ENCODE measurements at regions not wholly inside any gene's neighbourhood (a gene's known extent, or its start where the extent isn't known, plus 50 kb on each side); places are given as distances from the start of the nearest gene placed in this dataset.

DNA sequence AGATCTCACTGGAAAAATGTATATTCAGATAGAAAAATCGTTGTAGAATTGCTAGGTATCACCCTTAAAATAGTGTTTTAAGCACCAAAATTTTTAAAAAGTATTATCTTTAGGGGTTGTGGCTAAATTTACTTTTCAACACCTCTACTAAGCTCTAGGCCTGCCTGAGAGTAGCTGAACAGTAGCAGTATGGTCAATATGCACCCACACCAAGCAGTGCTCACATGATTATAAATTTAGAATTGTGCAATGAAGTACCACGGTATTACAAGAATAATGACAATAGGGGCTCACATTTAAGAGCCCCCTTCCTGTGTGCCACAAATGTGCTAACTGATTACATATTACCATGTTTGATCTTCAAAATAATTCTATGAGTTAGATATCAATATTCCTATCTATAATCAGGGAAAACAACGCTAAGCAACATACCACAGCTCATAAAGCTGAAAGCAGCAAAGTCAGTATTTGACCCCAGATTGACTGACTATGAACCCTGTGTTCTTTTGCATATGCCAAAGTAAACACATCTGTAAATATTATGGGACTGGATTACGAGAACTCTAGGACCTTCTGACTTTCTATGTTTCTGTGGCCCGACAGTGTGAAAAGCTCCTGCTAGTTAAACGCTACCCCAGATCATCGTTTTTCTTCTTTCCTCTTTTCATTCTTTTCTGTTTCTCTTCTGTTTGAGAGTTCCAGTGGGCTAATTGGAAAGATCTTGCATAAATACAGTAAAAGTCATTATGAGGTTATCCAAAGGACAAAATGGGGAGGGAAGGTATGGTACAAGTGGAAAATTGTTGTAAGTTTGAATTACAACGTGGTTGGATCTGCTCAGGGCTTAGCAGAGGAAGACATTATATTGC, 201.1 kb upstream of the C1orf87 start:
- DNase-seq (ENCODE audit: low read depth, low spot score), result no peak
- no peaks in the 10 kb centered on the region for H3K79me2 ChIP-seq (ENCODE audit: insufficient read depth, low read length)
- intact Hi-C loops (cut with micrococcal nuclease), result no loop called here
- no peak overlapping the region for H3K9ac ChIP-seq (ENCODE audit: low read length)
- no peaks in the 10 kb centered on the region for H4K20me1 ChIP-seq (ENCODE audit: insufficient read depth)
- ChIA-PET RAD21 (ENCODE audit: low non-redundant PET in 1 of 2, low total read pairs in 2 of 2, uncharacterized antibody in 2 of 2, unreplicated experiment in 2 of 2) (no interaction called here), POLR2A (no interaction called here), CTCF (no interaction called here)
- no peak overlapping the region for H3K4me3 ChIP-seq (replicated peaks in 1 of 2; ENCODE audit: low read depth in 1 of 2, low read length in 2 of 2)
- H2AFZ ChIP-seq (ENCODE audit: low read depth, low read length, poor library complexity, severe bottlenecking), result no peak overlapping the region
- ATAC-seq, result no peak
- no peaks in the 10 kb centered on the region for H3K9me3 ChIP-seq (ENCODE audit: control insufficient read depth in 1 of 2, insufficient read depth in 1 of 2, low read depth in 1 of 2, low read length in 2 of 2)
- TF ChIP-seq EZH2 (IDR thresholded peaks at IDR 0.05), result no peak
- no peak for TF ChIP-seq POLR2A (IDR thresholded peaks at IDR 0.05; ENCODE audit: borderline replicate concordance, extremely low read depth, insufficient read depth, insufficient read length)
- TF ChIP-seq TCF7L2 (IDR thresholded peaks at IDR 0.05; ENCODE audit: borderline replicate concordance, extremely low read depth, insufficient read depth, insufficient read length), result no peak
- no peak for TF ChIP-seq POLR2AphosphoS5 (IDR thresholded peaks at IDR 0.05; ENCODE audit: low read depth, low read length)
- no peak for TF ChIP-seq SP1 (IDR thresholded peaks at IDR 0.05; ENCODE audit: low read depth)
- no peak for TF ChIP-seq RAD21 (IDR thresholded peaks at IDR 0.05; ENCODE audit: low read depth)
- TF ChIP-seq ZNF274 (IDR thresholded peaks at IDR 0.05; ENCODE audit: low read depth, low read length), result no peak
- TF ChIP-seq CBX3 (IDR thresholded peaks at IDR 0.05; ENCODE audit: low read depth), result no peak
- TF ChIP-seq ZFX (IDR thresholded peaks at IDR 0.05), result no peak
- no peak for TF ChIP-seq YY1 (IDR thresholded peaks at IDR 0.05; ENCODE audit: extremely low read depth, insufficient replicate concordance, low read depth, low read length)
- no peak for TF ChIP-seq FOSL1 (IDR thresholded peaks at IDR 0.05; ENCODE audit: low read depth)
- TF ChIP-seq CEBPB (IDR thresholded peaks at IDR 0.05; ENCODE audit: low read depth), result no peak
- TF ChIP-seq EZH2phosphoT487 (IDR thresholded peaks at IDR 0.05; ENCODE audit: borderline replicate concordance), result no peak
- no peak for TF ChIP-seq ZBTB33 (IDR thresholded peaks at IDR 0.05; ENCODE audit: extremely low read depth, insufficient replicate concordance, low read length)
- TF ChIP-seq ELF1 (IDR thresholded peaks at IDR 0.05; ENCODE audit: borderline replicate concordance, low read depth), result no peak
- TF ChIP-seq JUND (IDR thresholded peaks at IDR 0.05), result no peak
- TF ChIP-seq, protein P1, sequence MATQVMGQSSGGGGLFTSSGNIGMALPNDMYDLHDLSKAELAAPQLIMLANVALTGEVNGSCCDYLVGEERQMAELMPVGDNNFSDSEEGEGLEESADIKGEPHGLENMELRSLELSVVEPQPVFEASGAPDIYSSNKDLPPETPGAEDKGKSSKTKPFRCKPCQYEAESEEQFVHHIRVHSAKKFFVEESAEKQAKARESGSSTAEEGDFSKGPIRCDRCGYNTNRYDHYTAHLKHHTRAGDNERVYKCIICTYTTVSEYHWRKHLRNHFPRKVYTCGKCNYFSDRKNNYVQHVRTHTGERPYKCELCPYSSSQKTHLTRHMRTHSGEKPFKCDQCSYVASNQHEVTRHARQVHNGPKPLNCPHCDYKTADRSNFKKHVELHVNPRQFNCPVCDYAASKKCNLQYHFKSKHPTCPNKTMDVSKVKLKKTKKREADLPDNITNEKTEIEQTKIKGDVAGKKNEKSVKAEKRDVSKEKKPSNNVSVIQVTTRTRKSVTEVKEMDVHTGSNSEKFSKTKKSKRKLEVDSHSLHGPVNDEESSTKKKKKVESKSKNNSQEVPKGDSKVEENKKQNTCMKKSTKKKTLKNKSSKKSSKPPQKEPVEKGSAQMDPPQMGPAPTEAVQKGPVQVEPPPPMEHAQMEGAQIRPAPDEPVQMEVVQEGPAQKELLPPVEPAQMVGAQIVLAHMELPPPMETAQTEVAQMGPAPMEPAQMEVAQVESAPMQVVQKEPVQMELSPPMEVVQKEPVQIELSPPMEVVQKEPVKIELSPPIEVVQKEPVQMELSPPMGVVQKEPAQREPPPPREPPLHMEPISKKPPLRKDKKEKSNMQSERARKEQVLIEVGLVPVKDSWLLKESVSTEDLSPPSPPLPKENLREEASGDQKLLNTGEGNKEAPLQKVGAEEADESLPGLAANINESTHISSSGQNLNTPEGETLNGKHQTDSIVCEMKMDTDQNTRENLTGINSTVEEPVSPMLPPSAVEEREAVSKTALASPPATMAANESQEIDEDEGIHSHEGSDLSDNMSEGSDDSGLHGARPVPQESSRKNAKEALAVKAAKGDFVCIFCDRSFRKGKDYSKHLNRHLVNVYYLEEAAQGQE (IDR thresholded peaks at IDR 0.05; ENCODE audit: low read depth), result no peak
- TF ChIP-seq, protein P2, sequence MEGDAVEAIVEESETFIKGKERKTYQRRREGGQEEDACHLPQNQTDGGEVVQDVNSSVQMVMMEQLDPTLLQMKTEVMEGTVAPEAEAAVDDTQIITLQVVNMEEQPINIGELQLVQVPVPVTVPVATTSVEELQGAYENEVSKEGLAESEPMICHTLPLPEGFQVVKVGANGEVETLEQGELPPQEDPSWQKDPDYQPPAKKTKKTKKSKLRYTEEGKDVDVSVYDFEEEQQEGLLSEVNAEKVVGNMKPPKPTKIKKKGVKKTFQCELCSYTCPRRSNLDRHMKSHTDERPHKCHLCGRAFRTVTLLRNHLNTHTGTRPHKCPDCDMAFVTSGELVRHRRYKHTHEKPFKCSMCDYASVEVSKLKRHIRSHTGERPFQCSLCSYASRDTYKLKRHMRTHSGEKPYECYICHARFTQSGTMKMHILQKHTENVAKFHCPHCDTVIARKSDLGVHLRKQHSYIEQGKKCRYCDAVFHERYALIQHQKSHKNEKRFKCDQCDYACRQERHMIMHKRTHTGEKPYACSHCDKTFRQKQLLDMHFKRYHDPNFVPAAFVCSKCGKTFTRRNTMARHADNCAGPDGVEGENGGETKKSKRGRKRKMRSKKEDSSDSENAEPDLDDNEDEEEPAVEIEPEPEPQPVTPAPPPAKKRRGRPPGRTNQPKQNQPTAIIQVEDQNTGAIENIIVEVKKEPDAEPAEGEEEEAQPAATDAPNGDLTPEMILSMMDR (IDR thresholded peaks at IDR 0.05 in 2 of 3, conservative IDR thresholded peaks at IDR 0.05 in 1 of 3; ENCODE audit: borderline replicate concordance in 1 of 3, insufficient read depth in 1 of 3, low read depth in 2 of 3, low read length in 2 of 3), result no peak
- TF ChIP-seq, protein P3, sequence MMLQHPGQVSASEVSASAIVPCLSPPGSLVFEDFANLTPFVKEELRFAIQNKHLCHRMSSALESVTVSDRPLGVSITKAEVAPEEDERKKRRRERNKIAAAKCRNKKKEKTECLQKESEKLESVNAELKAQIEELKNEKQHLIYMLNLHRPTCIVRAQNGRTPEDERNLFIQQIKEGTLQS (IDR thresholded peaks at IDR 0.05), result no peak
- H3K4me2 ChIP-seq (ENCODE audit: low read length), result no peak overlapping the region
- H3K9me2 ChIP-seq (ENCODE audit: insufficient read depth), result no peaks in the 10 kb centered on the region
- no TSS peak for BruUV-seq (replicated peaks)
- H3K36me3 ChIP-seq (ENCODE audit: control insufficient read depth in 1 of 2, insufficient read depth in 2 of 2, low read length in 2 of 2), result no peaks in the 10 kb centered on the region
- no peaks in the 10 kb centered on the region for H3K27me3 ChIP-seq (ENCODE audit: insufficient read depth, low read length)
- H3K4me1 ChIP-seq (ENCODE audit: control insufficient read depth in 1 of 2, insufficient read depth in 2 of 2, low read length in 2 of 2), result no peaks in the 10 kb centered on the region
- H3K27ac ChIP-seq (ENCODE audit: low read depth, low read length), result no peak overlapping the region

Measured in HCT116 (cell line).